Gastrocnemius medialis (tissue), 4 donors: ENCODE measurements at regions not wholly inside any gene's neighbourhood (a gene's known extent, or its start where the extent isn't known, plus 50 kb on each side); places are given as distances from the start of the nearest gene placed in this dataset.

Source experiments
- CTCF ChIP-seq, 5 experiments: fragments of 450-650 bp in 3 of 5; fragments of 200-600 bp in 2 of 5; sonication (generic) in 2 of 5; IDR thresholded peaks in 4 of 5; conservative IDR thresholded peaks in 1 of 5; 1 replicate in 4 of 5; 2 replicates in 1 of 5; pipeline ENCODE4 v1.5.1; 2016 to 2019; ENCODE audit warnings: antibody characterized with exemption in 5 of 5, mild to moderate bottlenecking in 3 of 5, moderate library complexity in 3 of 5
- POLR2A ChIP-seq, 2 donors: fragments of 450-650 bp; IDR thresholded peaks; one replicate each; pipeline ENCODE4 v1.6.1; 2017; ENCODE audit warnings: antibody characterized with exemption in 2 of 2, mild to moderate bottlenecking in 2 of 2, moderate library complexity in 2 of 2

GRCh38 chr6:22401206-22401605 is 104.4 kb upstream of the PRL start:
- no peak for TF ChIP-seq CTCF (IDR thresholded peaks at IDR 0.05 in 4 of 5, conservative IDR thresholded peaks at IDR 0.05 in 1 of 5)
- no peak for TF ChIP-seq POLR2A (IDR thresholded peaks at IDR 0.05)
